ENCODE measurements at regions not wholly inside any gene's neighbourhood (a gene's known extent, or its start where the extent isn't known, plus 50 kb on each side); places are given as distances from the start of the nearest gene placed in this dataset.

DNA sequence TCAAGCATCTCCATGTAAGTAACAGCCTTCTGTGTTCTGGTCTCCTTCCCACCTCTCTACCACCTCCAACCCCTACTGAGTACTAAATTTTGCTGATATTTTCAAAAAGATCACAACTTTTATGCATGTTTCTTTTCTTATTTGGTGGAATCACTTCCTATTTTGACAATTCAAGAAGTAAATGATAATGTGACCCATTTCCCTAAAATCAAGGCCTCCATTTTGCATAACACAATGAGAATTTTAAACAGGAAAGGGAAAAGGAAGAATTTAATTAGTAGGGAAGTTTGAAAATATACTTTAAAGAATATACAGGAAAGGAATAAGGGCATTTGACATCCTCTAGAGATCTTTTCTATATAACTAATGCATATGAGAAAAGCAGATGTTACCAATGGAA is 212.9 kb upstream of the RASA1 start (continued):
- TF ChIP-seq, protein P1, sequence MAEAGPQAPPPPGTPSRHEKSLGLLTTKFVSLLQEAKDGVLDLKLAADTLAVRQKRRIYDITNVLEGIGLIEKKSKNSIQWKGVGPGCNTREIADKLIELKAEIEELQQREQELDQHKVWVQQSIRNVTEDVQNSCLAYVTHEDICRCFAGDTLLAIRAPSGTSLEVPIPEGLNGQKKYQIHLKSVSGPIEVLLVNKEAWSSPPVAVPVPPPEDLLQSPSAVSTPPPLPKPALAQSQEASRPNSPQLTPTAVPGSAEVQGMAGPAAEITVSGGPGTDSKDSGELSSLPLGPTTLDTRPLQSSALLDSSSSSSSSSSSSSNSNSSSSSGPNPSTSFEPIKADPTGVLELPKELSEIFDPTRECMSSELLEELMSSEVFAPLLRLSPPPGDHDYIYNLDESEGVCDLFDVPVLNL (CRISPR knock-in tag; IDR thresholded peaks at IDR 0.05; ENCODE audit: borderline replicate concordance, low read depth), result no peak

DNA sequence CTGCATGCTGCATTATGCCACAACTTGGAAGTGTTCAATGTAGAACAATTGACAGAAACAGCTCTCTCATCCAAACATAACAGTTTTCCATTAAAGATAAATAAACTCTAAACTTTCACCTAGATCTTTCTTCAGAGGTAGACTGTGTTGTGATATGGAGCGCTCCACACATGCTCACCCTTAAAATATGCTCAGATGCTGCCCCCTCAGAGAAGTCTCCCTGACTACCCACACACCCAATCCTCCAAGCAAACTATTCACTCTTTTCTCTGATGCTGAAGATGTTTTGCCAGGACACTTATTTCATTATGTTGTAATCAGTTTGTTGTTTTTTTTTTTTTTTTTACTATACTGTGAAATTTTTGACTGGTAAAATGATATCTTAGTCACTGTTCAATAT is 206.6 kb upstream of the RASA1 start:
- Mint-ChIP-seq H3K9me3 (peaks cover 14% of the 10 kb centered on the region), H3K36me3 (0 out of 2 replicates have a peak, but pooled peaks cover 3% of the 10 kb centered on the region), H3K4me3 (no peak overlapping the region), H3K27me3 (ENCODE audit: low read depth) (no peaks in the 10 kb centered on the region), H3K27ac (no peak overlapping the region), H3K4me1 (no peaks in the 10 kb centered on the region)
- no peak for TF ChIP-seq ZNF423 (CRISPR knock-in tag; IDR thresholded peaks at IDR 0.05)
- ChIA-PET POLR2A (no interaction called here), CTCF (no interaction called here)
- ATAC-seq (no peak), DNase-seq (ENCODE audit: low spot score) (no peak)

DNA sequence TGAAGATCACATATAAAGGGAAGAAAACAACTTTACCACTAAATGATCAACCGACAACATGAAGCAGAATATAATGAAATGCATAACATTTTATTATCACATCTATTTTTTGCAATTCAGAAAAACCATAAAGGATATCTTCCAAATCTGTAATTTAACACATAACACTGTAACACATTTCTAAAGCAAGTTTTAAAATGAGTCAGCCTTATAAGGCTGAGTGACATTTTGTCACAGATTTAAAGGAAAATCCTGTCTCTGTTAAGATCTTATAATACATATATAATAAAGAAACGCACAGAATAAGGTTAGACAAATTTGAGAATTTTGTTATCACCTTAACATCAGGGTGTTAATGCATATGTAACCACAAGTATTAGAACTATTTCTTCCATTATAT is 198.4 kb upstream of the RASA1 start:
- POLR2A ChIA-PET, result no interaction called here
- DNase-seq (ENCODE audit: low spot score), result no peak
- ATAC-seq, result no peak
- no peaks in the 10 kb centered on the region for H3K36me3 Mint-ChIP-seq
- TF ChIP-seq SMAD4 (CRISPR knock-in tag; IDR thresholded peaks at IDR 0.05) (no peak), RELA (CRISPR knock-in tag; IDR thresholded peaks at IDR 0.05; ENCODE audit: borderline replicate concordance) (no peak), NFATC4 (CRISPR knock-in tag; IDR thresholded peaks at IDR 0.05) (no peak), ELF4 (CRISPR knock-in tag; IDR thresholded peaks at IDR 0.05; ENCODE audit: low read depth) (no peak)
- TF ChIP-seq, protein P2, sequence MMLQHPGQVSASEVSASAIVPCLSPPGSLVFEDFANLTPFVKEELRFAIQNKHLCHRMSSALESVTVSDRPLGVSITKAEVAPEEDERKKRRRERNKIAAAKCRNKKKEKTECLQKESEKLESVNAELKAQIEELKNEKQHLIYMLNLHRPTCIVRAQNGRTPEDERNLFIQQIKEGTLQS (CRISPR knock-in tag; conservative IDR thresholded peaks at IDR 0.05), result no peak
- TF ChIP-seq, protein P3, sequence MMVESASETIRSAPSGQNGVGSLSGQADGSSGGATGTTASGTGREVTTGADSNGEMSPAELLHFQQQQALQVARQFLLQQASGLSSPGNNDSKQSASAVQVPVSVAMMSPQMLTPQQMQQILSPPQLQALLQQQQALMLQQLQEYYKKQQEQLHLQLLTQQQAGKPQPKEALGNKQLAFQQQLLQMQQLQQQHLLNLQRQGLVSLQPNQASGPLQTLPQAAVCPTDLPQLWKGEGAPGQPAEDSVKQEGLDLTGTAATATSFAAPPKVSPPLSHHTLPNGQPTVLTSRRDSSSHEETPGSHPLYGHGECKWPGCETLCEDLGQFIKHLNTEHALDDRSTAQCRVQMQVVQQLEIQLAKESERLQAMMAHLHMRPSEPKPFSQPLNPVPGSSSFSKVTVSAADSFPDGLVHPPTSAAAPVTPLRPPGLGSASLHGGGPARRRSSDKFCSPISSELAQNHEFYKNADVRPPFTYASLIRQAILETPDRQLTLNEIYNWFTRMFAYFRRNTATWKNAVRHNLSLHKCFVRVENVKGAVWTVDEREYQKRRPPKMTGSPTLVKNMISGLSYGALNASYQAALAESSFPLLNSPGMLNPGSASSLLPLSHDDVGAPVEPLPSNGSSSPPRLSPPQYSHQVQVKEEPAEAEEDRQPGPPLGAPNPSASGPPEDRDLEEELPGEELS (CRISPR knock-in tag; IDR thresholded peaks at IDR 0.05), result no peak
- no peak overlapping the region for H3K4me3 Mint-ChIP-seq
- H3K9me3 Mint-ChIP-seq, result peaks cover 6% of the 10 kb centered on the region; the same call in 1 of the 2 replicates
- CTCF ChIA-PET, result no interaction called here
- no peak overlapping the region for H3K27ac Mint-ChIP-seq
- no peaks in the 10 kb centered on the region for H3K27me3 Mint-ChIP-seq (ENCODE audit: low read depth)
- 0 out of 2 replicates have a peak, but pooled peaks cover 4% of the 10 kb centered on the region for H3K4me1 Mint-ChIP-seq

DNA sequence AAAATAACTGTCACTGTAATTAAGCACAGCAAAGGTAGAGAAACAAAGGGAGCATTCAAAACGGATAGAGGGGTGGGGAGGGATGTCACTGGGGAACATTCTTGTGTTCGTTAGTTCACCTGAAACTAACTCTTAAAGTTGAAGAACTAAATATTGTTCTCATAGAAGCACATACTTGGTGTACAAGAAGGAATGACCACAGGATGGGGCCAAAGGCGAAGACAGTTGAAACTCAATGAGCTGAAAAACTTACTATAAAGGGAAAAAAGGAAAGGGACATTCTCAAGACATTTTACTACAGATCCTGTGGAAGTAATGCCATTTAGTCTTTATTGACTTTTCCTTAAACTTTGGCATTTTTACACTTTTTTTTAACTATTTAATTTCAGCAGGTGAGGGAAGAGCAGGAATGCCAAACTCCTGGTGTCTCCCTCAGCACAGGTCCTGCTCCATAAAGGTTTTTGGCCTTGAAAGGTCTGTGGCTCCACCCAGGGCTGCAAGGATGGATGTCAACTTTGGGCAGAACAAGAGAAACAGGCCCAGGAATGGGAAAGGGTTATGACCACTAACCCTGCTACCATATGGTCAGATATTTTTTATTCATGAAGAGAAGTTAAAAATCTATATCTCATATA is 197.6 kb upstream of the RASA1 start:
- H3K4me1 Mint-ChIP-seq, result 0 out of 2 replicates have a peak, but pooled peaks cover 4% of the 10 kb centered on the region
- ChIA-PET CTCF (interaction anchor here (0.6 kb wide), 1 partner anchor 330 kb away, joined by 5 read pairs; no protein-coding TSS in a partner anchor), POLR2A (no interaction called here)
- peaks cover 6% of the 10 kb centered on the region; the same call in 1 of the 2 replicates for H3K9me3 Mint-ChIP-seq
- H3K27me3 Mint-ChIP-seq (ENCODE audit: low read depth), result no peaks in the 10 kb centered on the region
- H3K4me3 Mint-ChIP-seq, result no peak overlapping the region
- ATAC-seq (peak; percentile 39), DNase-seq (ENCODE audit: low spot score) (no peak)
- no peak overlapping the region for H3K27ac Mint-ChIP-seq
- no peaks in the 10 kb centered on the region for H3K36me3 Mint-ChIP-seq
- TF ChIP-seq CREB1 (CRISPR knock-in tag; IDR thresholded peaks at IDR 0.05) (no peak), ZNF138 (CRISPR knock-in tag; conservative IDR thresholded peaks at IDR 0.05) (no peak), RORB (CRISPR knock-in tag; IDR thresholded peaks at IDR 0.05) (no peak), GABPB1 (CRISPR knock-in tag; IDR thresholded peaks at IDR 0.05) (no peak), NFYB (CRISPR knock-in tag; conservative IDR thresholded peaks at IDR 0.05; ENCODE audit: low read depth) (no peak), SMAD3 (CRISPR knock-in tag; IDR thresholded peaks at IDR 0.05; ENCODE audit: borderline replicate concordance) (no peak)
- TF ChIP-seq, protein P4, sequence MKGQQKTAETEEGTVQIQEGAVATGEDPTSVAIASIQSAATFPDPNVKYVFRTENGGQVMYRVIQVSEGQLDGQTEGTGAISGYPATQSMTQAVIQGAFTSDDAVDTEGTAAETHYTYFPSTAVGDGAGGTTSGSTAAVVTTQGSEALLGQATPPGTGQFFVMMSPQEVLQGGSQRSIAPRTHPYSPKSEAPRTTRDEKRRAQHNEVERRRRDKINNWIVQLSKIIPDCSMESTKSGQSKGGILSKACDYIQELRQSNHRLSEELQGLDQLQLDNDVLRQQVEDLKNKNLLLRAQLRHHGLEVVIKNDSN (CRISPR knock-in tag; IDR thresholded peaks at IDR 0.05), result no peak
- TF ChIP-seq, protein P5, sequence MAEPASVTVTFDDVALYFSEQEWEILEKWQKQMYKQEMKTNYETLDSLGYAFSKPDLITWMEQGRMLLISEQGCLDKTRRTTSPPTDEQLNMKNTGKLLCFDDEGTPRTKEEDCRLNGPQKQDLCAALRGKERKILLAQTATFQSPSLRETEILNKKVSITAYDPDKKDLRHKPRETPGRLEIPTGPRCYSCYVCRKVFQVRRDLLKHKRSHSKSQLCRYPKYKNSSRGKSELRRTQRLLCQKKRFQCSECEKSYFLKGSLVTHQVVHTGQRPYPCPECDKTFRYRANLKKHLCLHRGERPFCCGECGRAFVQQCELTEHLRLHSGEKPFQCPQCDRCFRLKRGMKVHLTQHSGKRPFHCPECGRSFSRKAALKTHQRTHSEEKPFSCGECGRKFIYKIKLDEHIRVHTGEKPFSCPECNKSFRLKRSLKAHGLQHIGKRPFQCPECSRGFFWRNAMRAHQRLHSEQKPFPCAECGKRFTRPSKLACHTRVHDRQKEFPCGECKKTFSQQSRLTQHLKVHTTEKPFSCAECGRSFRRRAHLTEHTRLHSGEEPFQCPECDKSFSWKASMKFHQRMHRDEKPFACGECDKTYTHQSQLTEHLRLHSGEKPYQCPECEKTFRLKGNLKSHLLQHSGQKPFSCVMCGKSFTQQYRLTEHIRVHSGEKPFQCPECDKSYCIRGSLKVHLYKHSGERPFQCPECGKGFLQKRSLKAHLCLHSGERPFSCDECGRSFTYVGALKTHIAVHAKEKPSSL (CRISPR knock-in tag; conservative IDR thresholded peaks at IDR 0.05), result no peak
- TF ChIP-seq, protein P6, sequence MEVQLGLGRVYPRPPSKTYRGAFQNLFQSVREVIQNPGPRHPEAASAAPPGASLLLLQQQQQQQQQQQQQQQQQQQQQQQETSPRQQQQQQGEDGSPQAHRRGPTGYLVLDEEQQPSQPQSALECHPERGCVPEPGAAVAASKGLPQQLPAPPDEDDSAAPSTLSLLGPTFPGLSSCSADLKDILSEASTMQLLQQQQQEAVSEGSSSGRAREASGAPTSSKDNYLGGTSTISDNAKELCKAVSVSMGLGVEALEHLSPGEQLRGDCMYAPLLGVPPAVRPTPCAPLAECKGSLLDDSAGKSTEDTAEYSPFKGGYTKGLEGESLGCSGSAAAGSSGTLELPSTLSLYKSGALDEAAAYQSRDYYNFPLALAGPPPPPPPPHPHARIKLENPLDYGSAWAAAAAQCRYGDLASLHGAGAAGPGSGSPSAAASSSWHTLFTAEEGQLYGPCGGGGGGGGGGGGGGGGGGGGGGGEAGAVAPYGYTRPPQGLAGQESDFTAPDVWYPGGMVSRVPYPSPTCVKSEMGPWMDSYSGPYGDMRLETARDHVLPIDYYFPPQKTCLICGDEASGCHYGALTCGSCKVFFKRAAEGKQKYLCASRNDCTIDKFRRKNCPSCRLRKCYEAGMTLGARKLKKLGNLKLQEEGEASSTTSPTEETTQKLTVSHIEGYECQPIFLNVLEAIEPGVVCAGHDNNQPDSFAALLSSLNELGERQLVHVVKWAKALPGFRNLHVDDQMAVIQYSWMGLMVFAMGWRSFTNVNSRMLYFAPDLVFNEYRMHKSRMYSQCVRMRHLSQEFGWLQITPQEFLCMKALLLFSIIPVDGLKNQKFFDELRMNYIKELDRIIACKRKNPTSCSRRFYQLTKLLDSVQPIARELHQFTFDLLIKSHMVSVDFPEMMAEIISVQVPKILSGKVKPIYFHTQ (CRISPR knock-in tag; IDR thresholded peaks at IDR 0.05), result no peak
- TF ChIP-seq, protein P7, sequence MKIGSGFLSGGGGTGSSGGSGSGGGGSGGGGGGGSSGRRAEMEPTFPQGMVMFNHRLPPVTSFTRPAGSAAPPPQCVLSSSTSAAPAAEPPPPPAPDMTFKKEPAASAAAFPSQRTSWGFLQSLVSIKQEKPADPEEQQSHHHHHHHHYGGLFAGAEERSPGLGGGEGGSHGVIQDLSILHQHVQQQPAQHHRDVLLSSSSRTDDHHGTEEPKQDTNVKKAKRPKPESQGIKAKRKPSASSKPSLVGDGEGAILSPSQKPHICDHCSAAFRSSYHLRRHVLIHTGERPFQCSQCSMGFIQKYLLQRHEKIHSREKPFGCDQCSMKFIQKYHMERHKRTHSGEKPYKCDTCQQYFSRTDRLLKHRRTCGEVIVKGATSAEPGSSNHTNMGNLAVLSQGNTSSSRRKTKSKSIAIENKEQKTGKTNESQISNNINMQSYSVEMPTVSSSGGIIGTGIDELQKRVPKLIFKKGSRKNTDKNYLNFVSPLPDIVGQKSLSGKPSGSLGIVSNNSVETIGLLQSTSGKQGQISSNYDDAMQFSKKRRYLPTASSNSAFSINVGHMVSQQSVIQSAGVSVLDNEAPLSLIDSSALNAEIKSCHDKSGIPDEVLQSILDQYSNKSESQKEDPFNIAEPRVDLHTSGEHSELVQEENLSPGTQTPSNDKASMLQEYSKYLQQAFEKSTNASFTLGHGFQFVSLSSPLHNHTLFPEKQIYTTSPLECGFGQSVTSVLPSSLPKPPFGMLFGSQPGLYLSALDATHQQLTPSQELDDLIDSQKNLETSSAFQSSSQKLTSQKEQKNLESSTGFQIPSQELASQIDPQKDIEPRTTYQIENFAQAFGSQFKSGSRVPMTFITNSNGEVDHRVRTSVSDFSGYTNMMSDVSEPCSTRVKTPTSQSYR (CRISPR knock-in tag; IDR thresholded peaks at IDR 0.05), result no peak
